OCI-LY1 (cell line): ENCODE measurements at regions not wholly inside any gene's neighbourhood (a gene's known extent, or its start where the extent isn't known, plus 50 kb on each side); places are given as distances from the start of the nearest gene placed in this dataset.

Experiments used
- EZH2 ChIP-seq: fragments of 200-600 bp; sonication (generic), shearing (Covaris generic); IDR thresholded peaks from 2 replicates; pipeline ENCODE4 v1.8.0; 2017; ENCODE audit warnings: borderline replicate concordance, mixed run types, mild to moderate bottlenecking, antibody characterized with exemption, low read length, moderate library complexity, mixed read lengths
- TF ChIP-seq, protein P1 (sequence below): fragments of 200-600 bp; sonication (generic), shearing (Covaris generic); IDR thresholded peaks from 2 replicates; pipeline ENCODE4 v1.5.1; 2017; ENCODE audit warnings: mild to moderate bottlenecking, antibody characterized with exemption, low read length, moderate library complexity, mixed read lengths

DNA sequence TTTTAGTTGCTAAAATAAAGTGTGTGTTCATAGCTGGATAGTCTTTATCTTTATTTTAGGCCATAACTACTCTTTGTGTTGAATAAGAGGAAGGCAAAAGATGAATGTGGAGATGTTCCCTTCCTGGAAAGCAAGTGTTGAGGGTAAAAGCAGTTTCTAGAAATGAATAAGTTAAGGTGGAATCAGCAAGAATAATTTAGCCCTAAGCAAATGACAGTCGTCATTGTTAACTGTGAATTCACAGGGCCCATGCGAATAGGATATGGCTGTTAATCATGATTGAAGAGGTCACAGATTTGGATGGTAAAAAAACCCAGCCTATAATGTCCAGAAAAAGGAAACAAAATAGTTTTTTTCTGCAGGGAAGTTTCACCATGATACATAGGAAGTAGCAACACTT lies 167.8 kb upstream of the PPP3CA start:
- TF ChIP-seq, protein P1, sequence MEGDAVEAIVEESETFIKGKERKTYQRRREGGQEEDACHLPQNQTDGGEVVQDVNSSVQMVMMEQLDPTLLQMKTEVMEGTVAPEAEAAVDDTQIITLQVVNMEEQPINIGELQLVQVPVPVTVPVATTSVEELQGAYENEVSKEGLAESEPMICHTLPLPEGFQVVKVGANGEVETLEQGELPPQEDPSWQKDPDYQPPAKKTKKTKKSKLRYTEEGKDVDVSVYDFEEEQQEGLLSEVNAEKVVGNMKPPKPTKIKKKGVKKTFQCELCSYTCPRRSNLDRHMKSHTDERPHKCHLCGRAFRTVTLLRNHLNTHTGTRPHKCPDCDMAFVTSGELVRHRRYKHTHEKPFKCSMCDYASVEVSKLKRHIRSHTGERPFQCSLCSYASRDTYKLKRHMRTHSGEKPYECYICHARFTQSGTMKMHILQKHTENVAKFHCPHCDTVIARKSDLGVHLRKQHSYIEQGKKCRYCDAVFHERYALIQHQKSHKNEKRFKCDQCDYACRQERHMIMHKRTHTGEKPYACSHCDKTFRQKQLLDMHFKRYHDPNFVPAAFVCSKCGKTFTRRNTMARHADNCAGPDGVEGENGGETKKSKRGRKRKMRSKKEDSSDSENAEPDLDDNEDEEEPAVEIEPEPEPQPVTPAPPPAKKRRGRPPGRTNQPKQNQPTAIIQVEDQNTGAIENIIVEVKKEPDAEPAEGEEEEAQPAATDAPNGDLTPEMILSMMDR, result no peak
- no peak for TF ChIP-seq EZH2
